ENCODE measurements at regions not wholly inside any gene's neighbourhood (a gene's known extent, or its start where the extent isn't known, plus 50 kb on each side); places are given as distances from the start of the nearest gene placed in this dataset.

- no peak; a peak in 1 of 6 replicates for ATAC-seq
These were observed 84.9 kb downstream of the KIF4B start for GRCh38 chr5:155098433-155098832.

GRCh38 chr5:155101697-155102096 is 88.1 kb downstream of the KIF4B start:
- no peaks in the 10 kb centered on the region for H3K4me1 ChIP-seq

More at GRCh38 chr5:155098433-155098832, 84.9 kb downstream of the KIF4B start:
- 3% methylated on average over 1 of the region's 1 CpG for WGBS (ENCODE audit: missing lambda C conversion rate)
- POLR2A ChIA-PET = no interaction called here
- H3K4me3 ChIP-seq = no peak overlapping the region
- H3K4me2 ChIP-seq = no peak overlapping the region
- FAIRE-seq (no peak), DNase-seq (ENCODE audit: low read depth in 1 of 2, low spot score in 1 of 2) (peak in 1 of 2 experiments; percentile 4)
- H3K9me3 ChIP-seq = no peaks in the 10 kb centered on the region
- CTCF ChIA-PET = no interaction called here
- no peaks in the 10 kb centered on the region for H3K4me1 ChIP-seq
- no peak overlapping the region for H3K27ac ChIP-seq
- no peak for TF ChIP-seq MAZ (IDR thresholded peaks at IDR 0.05; ENCODE audit: borderline replicate concordance, low read depth, low read length)
- TF ChIP-seq FOSB (CRISPR knock-in tag; IDR thresholded peaks at IDR 0.05) = no peak
- peak; percentile 74 for TF ChIP-seq REST (IDR thresholded peaks at IDR 0.05)

GRCh38 chr5:155103146-155103545 is 89.6 kb downstream of the KIF4B start:
- Histone ChIP-seq H3K27ac (no peak overlapping the region), H3K9me3 (no peaks in the 10 kb centered on the region), H3K4me2 (no peak overlapping the region), H3K4me3 (no peak overlapping the region), H3K4me1 (no peaks in the 10 kb centered on the region)
- WGBS (ENCODE audit: missing lambda C conversion rate) = 41% methylated on average over 4 of the region's 4 CpGs
- ATAC-seq = no peak
- no peak for FAIRE-seq
- ChIA-PET CTCF (no interaction called here), POLR2A (no interaction called here)
- DNase-seq (ENCODE audit: low read depth in 1 of 2, low spot score in 1 of 2) = no peak
- TF ChIP-seq RARB (CRISPR knock-in tag; IDR thresholded peaks at IDR 0.05) (no peak), JUNB (IDR thresholded peaks at IDR 0.05) (no peak), KDM5A (IDR thresholded peaks at IDR 0.05) (no peak), USF2 (IDR thresholded peaks at IDR 0.05) (no peak), MAFK (IDR thresholded peaks at IDR 0.05; ENCODE audit: partially characterized antibody) (no peak), ESRRA (IDR thresholded peaks at IDR 0.05; ENCODE audit: borderline replicate concordance, low read length) (no peak), HEYL (CRISPR knock-in tag; IDR thresholded peaks at IDR 0.05) (no peak)

More at GRCh38 chr5:155101697-155102096, 88.1 kb downstream of the KIF4B start:
- FAIRE-seq (no peak), ATAC-seq (no peak), DNase-seq (ENCODE audit: low read depth in 1 of 2, low spot score in 1 of 2) (no peak)
- WGBS (ENCODE audit: missing lambda C conversion rate) = 42% methylated on average over 2 of the region's 2 CpGs
- POLR2A ChIA-PET = no interaction called here
- Histone ChIP-seq H3K4me2 (no peak overlapping the region), H3K9me3 (no peaks in the 10 kb centered on the region), H3K27ac (no peak overlapping the region), H3K4me3 (no peak overlapping the region)
- TF ChIP-seq CEBPB (IDR thresholded peaks at IDR 0.05) (no peak), POLR2A (IDR thresholded peaks at IDR 0.05; ENCODE audit: low read length) (no peak), RAD21 (conservative IDR thresholded peaks at IDR 0.05 in 1 of 2, IDR thresholded peaks at IDR 0.05 in 1 of 2) (no peak), SMC3 (IDR thresholded peaks at IDR 0.05) (no peak), POLR2AphosphoS2 (conservative IDR thresholded peaks at IDR 0.05; ENCODE audit: low read length) (no peak), HMGXB4 (CRISPR knock-in tag; IDR thresholded peaks at IDR 0.05; ENCODE audit: borderline replicate concordance) (no peak), USF2 (IDR thresholded peaks at IDR 0.05) (no peak), TFCP2L1 (CRISPR knock-in tag; IDR thresholded peaks at IDR 0.05) (no peak), NFE2L2 (conservative IDR thresholded peaks at IDR 0.05; ENCODE audit: low read length) (no peak), KDM5A (IDR thresholded peaks at IDR 0.05) (no peak)
- CTCF ChIA-PET = interaction anchor here (0.9 kb wide), 1 partner anchor 9 kb away, joined by 5 read pairs; no protein-coding TSS in a partner anchor

All from A549 (cell line).